HCT116 (cell line): ENCODE measurements at regions not wholly inside any gene's neighbourhood (a gene's known extent, or its start where the extent isn't known, plus 50 kb on each side); places are given as distances from the start of the nearest gene placed in this dataset.

Experiments
- CEBPB ChIP-seq: IDR thresholded peaks from 2 replicates; pipeline ENCODE4 v1.6.1; 2012; ENCODE audit warnings: low read depth
- CTCF ChIP-seq, 3 experiments: fragments of 200-600 bp in 1 of 3; sonication (generic) in 1 of 3; IDR thresholded peaks in 2 of 3; conservative IDR thresholded peaks in 1 of 3; 2 replicates each; pipeline ENCODE4 v1.5.1; 2012 to 2017; ENCODE audit warnings: low read depth in 2 of 3, low read length in 2 of 3, antibody characterized with exemption in 1 of 3, borderline replicate concordance in 1 of 3, control low read depth in 1 of 3, mild to moderate bottlenecking in 1 of 3, mixed read lengths in 1 of 3, mixed run types in 1 of 3, moderate library complexity in 1 of 3; ENCODE audit not compliant: insufficient read depth in 1 of 3
- EZH2 ChIP-seq: fragments of 200-600 bp; sonication (generic); IDR thresholded peaks from 2 replicates; pipeline ENCODE4 v1.6.1; 2017; ENCODE audit warnings: antibody characterized with exemption, mixed run types
- EZH2phosphoT487 ChIP-seq: fragments of 200-600 bp; IDR thresholded peaks from 2 replicates; pipeline ENCODE4 v1.6.1; 2018; ENCODE audit warnings: antibody characterized with exemption, borderline replicate concordance
- POLR2A ChIP-seq: IDR thresholded peaks from 2 replicates; pipeline ENCODE4 v1.7.0; 2011; ENCODE audit warnings: borderline replicate concordance; ENCODE audit not compliant: insufficient read depth, insufficient read length; ENCODE audit errors: extremely low read depth
- POLR2AphosphoS5 ChIP-seq: IDR thresholded peaks from 2 replicates; pipeline ENCODE4 v1.6.1; 2011; ENCODE audit warnings: mild to moderate bottlenecking, low read depth, low read length, moderate library complexity
- RAD21 ChIP-seq: IDR thresholded peaks from 2 replicates; pipeline ENCODE4 v1.6.1; 2012; ENCODE audit warnings: low read depth, mild to moderate bottlenecking
- REST ChIP-seq: IDR thresholded peaks from 2 replicates; pipeline ENCODE4 v1.6.1; 2012; ENCODE audit warnings: low read depth
- SP1 ChIP-seq: IDR thresholded peaks from 2 replicates; pipeline ENCODE4 v1.6.1; 2012; ENCODE audit warnings: low read depth
- ZFX ChIP-seq: fragments of 450-650 bp; IDR thresholded peaks from 2 replicates; pipeline ENCODE4 v1.6.1; 2017

GRCh38 chr10:112024079-112024478 lies 159.5 kb downstream of the GPAM start:
- TF ChIP-seq CTCF (IDR thresholded peaks at IDR 0.05 in 2 of 3, conservative IDR thresholded peaks at IDR 0.05 in 1 of 3; ENCODE audit: borderline replicate concordance in 1 of 3, insufficient read depth in 1 of 3, low read depth in 2 of 3, low read length in 2 of 3) (no peak), ZFX (no peak), EZH2 (no peak), SP1 (no peak), POLR2A (no peak), REST (no peak), CEBPB (no peak), RAD21 (no peak), EZH2phosphoT487 (no peak), POLR2AphosphoS5 (no peak)
